ENCODE measurements at regions not wholly inside any gene's neighbourhood (a gene's known extent, or its start where the extent isn't known, plus 50 kb on each side); places are given as distances from the start of the nearest gene placed in this dataset.

DNA sequence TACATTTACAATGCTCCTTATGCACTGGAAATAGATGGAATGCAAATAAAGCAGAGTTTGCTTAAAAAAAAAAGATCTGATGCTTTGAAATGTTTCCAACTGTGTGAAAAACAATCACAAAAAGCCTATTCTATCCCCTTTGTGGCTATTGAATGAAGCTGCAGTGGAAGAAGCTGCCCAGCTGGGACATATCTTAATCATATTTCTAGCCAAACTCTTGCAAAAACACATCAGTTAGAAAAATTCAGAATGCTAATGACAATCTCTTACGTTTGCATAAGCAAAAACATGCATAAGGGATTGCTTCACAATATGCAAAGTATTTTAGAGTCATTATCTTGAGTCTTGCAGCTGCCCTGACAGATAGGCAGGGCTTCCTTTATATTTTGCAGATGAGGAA, 526.4 kb upstream of the USP24 start:
- Histone ChIP-seq H3K4me3 (ENCODE audit: low read depth, low read length, poor library complexity, severe bottlenecking) (no peak overlapping the region), H4K20me1 (ENCODE audit: insufficient read depth, low read length) (no peaks in the 10 kb centered on the region), H3K9me2 (ENCODE audit: low read depth, low read length) (no peaks in the 10 kb centered on the region), H3K9ac (ENCODE audit: low read length) (no peak overlapping the region), H3K4me1 (ENCODE audit: insufficient read depth, low read length, severe bottlenecking) (no peaks in the 10 kb centered on the region), H3K79me2 (ENCODE audit: insufficient read depth, low read length) (no peaks in the 10 kb centered on the region), H3K27ac (ENCODE audit: low read depth, low read length, poor library complexity, severe bottlenecking) (no peak overlapping the region), H3K36me3 (ENCODE audit: insufficient read depth, low read length) (no peaks in the 10 kb centered on the region), H3K27me3 (ENCODE audit: insufficient read depth, low read length) (no peaks in the 10 kb centered on the region), H3F3A (ENCODE audit: insufficient read depth, low read length) (no peaks in the 10 kb centered on the region), H2AFZ (ENCODE audit: low read length) (no peak overlapping the region), H3K9me3 (ENCODE audit: low read length) (no peaks in the 10 kb centered on the region), H3K4me2 (ENCODE audit: low read length) (no peak overlapping the region)
- TF ChIP-seq CTCF (IDR thresholded peaks at IDR 0.05; ENCODE audit: low read length) (no peak), EZH2 (IDR thresholded peaks at IDR 0.05; ENCODE audit: borderline replicate concordance, low read length) (no peak)

DNA sequence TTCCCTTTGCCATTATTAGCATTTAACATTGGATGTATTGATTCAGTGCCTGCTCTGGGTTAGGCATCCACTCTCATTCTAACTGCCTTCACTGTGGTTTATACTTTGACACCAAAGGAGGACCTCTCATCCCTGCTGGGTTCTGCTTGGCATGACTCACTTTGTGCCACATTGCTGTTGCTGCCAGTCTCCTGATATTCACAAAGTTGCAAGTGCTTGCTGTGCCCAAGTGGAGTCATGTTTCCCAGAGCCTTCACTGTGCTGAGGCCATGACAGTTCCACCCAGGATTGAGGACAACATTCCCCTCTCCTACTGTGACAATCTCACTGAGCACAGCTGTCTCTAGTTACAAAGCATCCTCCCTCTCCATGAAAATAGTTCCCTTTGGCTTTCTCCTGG, 519.9 kb upstream of the USP24 start:
- H3K79me2 ChIP-seq (ENCODE audit: insufficient read depth, low read length), result no peaks in the 10 kb centered on the region
- no peak overlapping the region for H2AFZ ChIP-seq (ENCODE audit: low read length)
- no peaks in the 10 kb centered on the region for H3K9me3 ChIP-seq (ENCODE audit: low read length)
- H3K9me2 ChIP-seq (ENCODE audit: low read depth, low read length), result no peaks in the 10 kb centered on the region
- H3K9ac ChIP-seq (ENCODE audit: low read length), result no peak overlapping the region
- H3K36me3 ChIP-seq (ENCODE audit: insufficient read depth, low read length), result no peaks in the 10 kb centered on the region
- H3K4me2 ChIP-seq (ENCODE audit: low read length), result no peak overlapping the region
- no peaks in the 10 kb centered on the region for H4K20me1 ChIP-seq (ENCODE audit: insufficient read depth, low read length)
- H3K4me3 ChIP-seq (ENCODE audit: low read depth, low read length, poor library complexity, severe bottlenecking), result no peak overlapping the region
- H3K27ac ChIP-seq (ENCODE audit: low read depth, low read length, poor library complexity, severe bottlenecking), result no peak overlapping the region
- H3F3A ChIP-seq (ENCODE audit: insufficient read depth, low read length), result no peaks in the 10 kb centered on the region
- no peak for TF ChIP-seq CTCF (IDR thresholded peaks at IDR 0.05; ENCODE audit: low read length)
- TF ChIP-seq EZH2 (IDR thresholded peaks at IDR 0.05; ENCODE audit: borderline replicate concordance, low read length), result no peak
- H3K4me1 ChIP-seq (ENCODE audit: insufficient read depth, low read length, severe bottlenecking), result no peaks in the 10 kb centered on the region
- H3K27me3 ChIP-seq (ENCODE audit: insufficient read depth, low read length), result no peaks in the 10 kb centered on the region

DNA sequence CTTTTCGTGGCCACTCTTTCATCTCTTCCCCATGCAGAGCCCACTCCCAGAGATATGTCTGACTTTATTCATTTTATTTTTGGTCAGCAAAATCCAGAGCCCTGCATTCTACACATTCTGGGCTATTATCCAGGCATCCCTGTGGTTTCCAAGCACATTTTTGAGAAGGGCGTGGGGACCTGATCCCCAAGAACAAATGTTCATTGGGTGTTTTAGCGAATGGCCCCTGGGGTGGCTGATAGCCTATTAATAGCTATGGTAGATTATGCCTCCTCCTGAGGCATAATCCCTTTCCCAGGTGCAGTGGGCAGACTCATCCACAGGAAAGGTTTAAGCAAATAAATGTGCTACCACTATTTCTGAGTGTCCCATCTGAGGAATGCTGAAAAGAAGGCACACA, 511.8 kb upstream of the USP24 start:
- H3K27ac ChIP-seq (ENCODE audit: low read depth, low read length, poor library complexity, severe bottlenecking), result no peak overlapping the region
- H3K4me3 ChIP-seq (ENCODE audit: low read depth, low read length, poor library complexity, severe bottlenecking), result no peak overlapping the region
- no peaks in the 10 kb centered on the region for H3K9me3 ChIP-seq (ENCODE audit: low read length)
- H3K9ac ChIP-seq (ENCODE audit: low read length), result no peak overlapping the region
- H4K20me1 ChIP-seq (ENCODE audit: insufficient read depth, low read length), result no peaks in the 10 kb centered on the region
- H3K79me2 ChIP-seq (ENCODE audit: insufficient read depth, low read length), result no peaks in the 10 kb centered on the region
- H3K4me2 ChIP-seq (ENCODE audit: low read length), result no peak overlapping the region
- no peaks in the 10 kb centered on the region for H3K4me1 ChIP-seq (ENCODE audit: insufficient read depth, low read length, severe bottlenecking)
- no peak overlapping the region for H2AFZ ChIP-seq (ENCODE audit: low read length)
- H3F3A ChIP-seq (ENCODE audit: insufficient read depth, low read length), result no peaks in the 10 kb centered on the region
- H3K27me3 ChIP-seq (ENCODE audit: insufficient read depth, low read length), result no peaks in the 10 kb centered on the region
- TF ChIP-seq CTCF (IDR thresholded peaks at IDR 0.05; ENCODE audit: low read length), result no peak
- no peak for TF ChIP-seq EZH2 (IDR thresholded peaks at IDR 0.05; ENCODE audit: borderline replicate concordance, low read length)
- H3K36me3 ChIP-seq (ENCODE audit: insufficient read depth, low read length), result no peaks in the 10 kb centered on the region
- no peaks in the 10 kb centered on the region for H3K9me2 ChIP-seq (ENCODE audit: low read depth, low read length)
